Stimulated activated memory B cell treated with anti-CD40 and anti-IgM and Interleukin-4, amounts not matched to agents 10 μg/mL and 1 μg/mL and 100 μg/mL, for 72 hours (primary cell): ENCODE measurements at regions not wholly inside any gene's neighbourhood (a gene's known extent, or its start where the extent isn't known, plus 50 kb on each side); places are given as distances from the start of the nearest gene placed in this dataset.

ENCODE experiments used
- ATAC-seq: fragments of 150-1000 bp; cut with Tn5 transposase; 2 replicates; pipeline ENCODE4 v1.10.0; 2021
- H3K27ac Mint-ChIP-seq: one replicate; pipeline ENCODE4 v1.8.0; 2022; ENCODE audit warnings: mild to moderate bottlenecking, mixed read lengths
- H3K27me3 Mint-ChIP-seq: one replicate; pipeline ENCODE4 v1.8.0; 2022; ENCODE audit warnings: mixed read lengths
- H3K36me3 Mint-ChIP-seq: one replicate; pipeline ENCODE4 v1.8.0; 2022; ENCODE audit warnings: mixed read lengths
- H3K4me1 Mint-ChIP-seq: one replicate; pipeline ENCODE4 v1.8.0; 2022; ENCODE audit warnings: mixed read lengths
- H3K4me3 Mint-ChIP-seq: one replicate; pipeline ENCODE4 v1.8.0; 2022; ENCODE audit warnings: mild to moderate bottlenecking, moderate library complexity, mixed read lengths
- H3K9me3 Mint-ChIP-seq: one replicate; pipeline ENCODE4 v1.8.0; 2022; ENCODE audit warnings: mixed read lengths

GRCh38 chr18:8548186-8548585, 61.1 kb upstream of the RAB12 start:
- Mint-ChIP-seq H3K4me1 (no peaks in the 10 kb centered on the region), H3K4me3 (no peak overlapping the region), H3K36me3 (no peaks in the 10 kb centered on the region), H3K27me3 (peaks cover 31% of the 10 kb centered on the region), H3K9me3 (no peaks in the 10 kb centered on the region), H3K27ac (no peak overlapping the region)
- peak; percentile 7 for ATAC-seq

GRCh38 chr18:8549254-8549757, 59.9 kb upstream of the RAB12 start:
- no peaks in the 10 kb centered on the region for H3K9me3 Mint-ChIP-seq
- H3K27ac Mint-ChIP-seq = no peak overlapping the region
- H3K4me1 Mint-ChIP-seq = no peaks in the 10 kb centered on the region
- peaks cover 20% of the 10 kb centered on the region for H3K27me3 Mint-ChIP-seq
- no peak overlapping the region for H3K4me3 Mint-ChIP-seq
- no peaks in the 10 kb centered on the region for H3K36me3 Mint-ChIP-seq
- no peak for ATAC-seq

- H3K4me1 Mint-ChIP-seq = no peaks in the 10 kb centered on the region
- no peaks in the 10 kb centered on the region for H3K36me3 Mint-ChIP-seq
- ATAC-seq = no peak
- H3K9me3 Mint-ChIP-seq = no peaks in the 10 kb centered on the region
- no peak overlapping the region for H3K27ac Mint-ChIP-seq
- no peak overlapping the region for H3K4me3 Mint-ChIP-seq
- H3K27me3 Mint-ChIP-seq = peaks cover 13% of the 10 kb centered on the region
Measured at GRCh38 chr18:8552151-8552550, 57.1 kb upstream of the RAB12 start.

GRCh38 chr18:8554354-8554753, 54.9 kb upstream of the RAB12 start:
- Mint-ChIP-seq H3K4me1 (no peaks in the 10 kb centered on the region), H3K9me3 (no peaks in the 10 kb centered on the region), H3K4me3 (no peak overlapping the region), H3K36me3 (no peaks in the 10 kb centered on the region), H3K27ac (no peak overlapping the region), H3K27me3 (no peaks in the 10 kb centered on the region)
- no peak for ATAC-seq

- H3K4me1 Mint-ChIP-seq = no peaks in the 10 kb centered on the region
- no peaks in the 10 kb centered on the region for H3K27me3 Mint-ChIP-seq
- H3K4me3 Mint-ChIP-seq = no peak overlapping the region
- H3K9me3 Mint-ChIP-seq = no peaks in the 10 kb centered on the region
- no peak for ATAC-seq
- no peak overlapping the region for H3K27ac Mint-ChIP-seq
- H3K36me3 Mint-ChIP-seq = no peaks in the 10 kb centered on the region
Measured at GRCh38 chr18:8556424-8556823, 52.8 kb upstream of the RAB12 start.
